Nephron progenitor cell (in vitro differentiated cells): ENCODE measurements at regions not wholly inside any gene's neighbourhood (a gene's known extent, or its start where the extent isn't known, plus 50 kb on each side); places are given as distances from the start of the nearest gene placed in this dataset.

ENCODE experiments used
- DNase-seq: peaks from one replicate; pipeline ENCODE4 v3.0.0; 2021
- H3K27ac Mint-ChIP-seq: 2 replicates; pipeline ENCODE4 v1.8.0; 2021; ENCODE audit warnings: mild to moderate bottlenecking, moderate library complexity, mixed read lengths
- H3K27me3 Mint-ChIP-seq: 2 replicates; pipeline ENCODE4 v1.8.0; 2021; ENCODE audit warnings: mild to moderate bottlenecking, low read depth, mixed read lengths; ENCODE audit not compliant: poor library complexity
- H3K36me3 Mint-ChIP-seq: 2 replicates; pipeline ENCODE4 v1.8.0; 2021; ENCODE audit warnings: low read depth, mixed read lengths
- H3K4me1 Mint-ChIP-seq: 2 replicates; pipeline ENCODE4 v1.8.0; 2021; ENCODE audit warnings: mixed read lengths
- H3K4me3 Mint-ChIP-seq: 2 replicates; pipeline ENCODE4 v1.8.0; 2021; ENCODE audit warnings: mild to moderate bottlenecking, moderate library complexity, mixed read lengths
- H3K9me3 Mint-ChIP-seq: 2 replicates; pipeline ENCODE4 v1.8.0; 2021; ENCODE audit warnings: mild to moderate bottlenecking, moderate library complexity, mixed read lengths
- CTCF ChIP-seq: fragments of 200-600 bp; sonication (generic); IDR thresholded peaks from 2 replicates; pipeline ENCODE4 v1.5.0; 2021; ENCODE audit warnings: antibody characterized with exemption

- peaks cover 32% of the 10 kb centered on the region for H3K9me3 Mint-ChIP-seq
- no peak overlapping the region for H3K27ac Mint-ChIP-seq
- H3K36me3 Mint-ChIP-seq: no peaks in the 10 kb centered on the region
- no peak for TF ChIP-seq CTCF
- H3K4me3 Mint-ChIP-seq: no peak overlapping the region
- no peaks in the 10 kb centered on the region for H3K4me1 Mint-ChIP-seq
- peaks cover 4% of the 10 kb centered on the region for H3K27me3 Mint-ChIP-seq
- DNase-seq: no peak
These were observed 60.2 kb upstream of the VMA21 start for GRCh38 chrX:151336809-151337208.

- Mint-ChIP-seq H3K4me1 (peaks cover 21% of the 10 kb centered on the region), H3K36me3 (peaks cover 5% of the 10 kb centered on the region), H3K4me3 (no peak overlapping the region), H3K27me3 (peaks cover 7% of the 10 kb centered on the region), H3K27ac (no peak overlapping the region), H3K9me3 (peaks cover 31% of the 10 kb centered on the region)
- DNase-seq: no peak
- TF ChIP-seq CTCF: no peak
These were observed 50.0 kb upstream of the VMA21 start for GRCh38 chrX:151346931-151347543.
